Karpas-422 (cell line): ENCODE measurements at regions not wholly inside any gene's neighbourhood (a gene's known extent, or its start where the extent isn't known, plus 50 kb on each side); places are given as distances from the start of the nearest gene placed in this dataset.

Experiments used
- DNase-seq: peaks from one replicate; pipeline ENCODE4 v3.0.0-alpha.2; 2015
- H2AFZ ChIP-seq: fragments of 200-600 bp; sonication (generic); 2 replicates; pipeline ENCODE4 v1.6.1; 2014; ENCODE audit warnings: antibody characterized with exemption, low read length, mixed read lengths
- H3K27ac ChIP-seq: fragments of 200-600 bp; sonication (generic); 2 replicates; pipeline ENCODE4 v1.5.1; 2014; ENCODE audit warnings: mild to moderate bottlenecking, low read length, moderate library complexity
- H3K27me3 ChIP-seq: fragments of 200-600 bp; sonication (generic); 2 replicates; pipeline ENCODE4 v1.6.1; 2014; ENCODE audit warnings: low read length, mixed read lengths
- H3K36me3 ChIP-seq: fragments of 200-600 bp; sonication (generic); 2 replicates; pipeline ENCODE4 v1.6.1; 2014; ENCODE audit warnings: low read length, mixed read lengths; ENCODE audit not compliant: insufficient read depth
- H3K4me1 ChIP-seq: fragments of 200-600 bp; sonication (generic); 2 replicates; pipeline ENCODE4 v1.6.1; 2014; ENCODE audit warnings: mild to moderate bottlenecking, low read length, mixed read lengths
- H3K4me2 ChIP-seq: fragments of 200-600 bp; sonication (generic); 2 replicates; pipeline ENCODE4 v1.6.1; 2014; ENCODE audit warnings: low read length, low read depth, mild to moderate bottlenecking; ENCODE audit not compliant: poor library complexity, severe bottlenecking
- H3K4me3 ChIP-seq: fragments of 200-600 bp; sonication (generic); 2 replicates; pipeline ENCODE4 v1.5.1; 2014; ENCODE audit warnings: mild to moderate bottlenecking, antibody characterized with exemption, low read length, mixed read lengths
- H3K79me2 ChIP-seq: fragments of 200-600 bp; sonication (generic); 2 replicates; pipeline ENCODE4 v1.6.1; 2014; ENCODE audit warnings: mild to moderate bottlenecking, low read length, mixed read lengths
- H3K9ac ChIP-seq: fragments of 200-600 bp; sonication (generic); 2 replicates; pipeline ENCODE4 v1.6.0; 2014; ENCODE audit warnings: low read length
- H3K9me2 ChIP-seq: fragments of 200-600 bp; sonication (generic), shearing (Covaris generic); replicated peaks from 2 replicates; pipeline ENCODE4 v1.6.0; 2014; ENCODE audit warnings: mild to moderate bottlenecking, low read length, moderate library complexity; ENCODE audit not compliant: insufficient read depth
- H3K9me3 ChIP-seq: fragments of 300-700, 200-600 bp; sonication (generic); 2 replicates; pipeline ENCODE4 v1.6.1; 2014; ENCODE audit warnings: low read length, mixed read lengths
- H4K20me1 ChIP-seq: fragments of 200-600 bp; sonication (generic); 2 replicates; pipeline ENCODE4 v1.6.1; 2014; ENCODE audit warnings: mild to moderate bottlenecking, antibody characterized with exemption, low read length, low read depth; ENCODE audit not compliant: insufficient read depth

GRCh38 chrX:104334971-104335370, 80.2 kb upstream of the ESX1 start:
- Histone ChIP-seq H3K4me3 (no peak overlapping the region), H3K36me3 (no peaks in the 10 kb centered on the region), H3K9me3 (no peaks in the 10 kb centered on the region), H3K9me2 (no peaks in the 10 kb centered on the region), H4K20me1 (no peaks in the 10 kb centered on the region), H3K27ac (no peak overlapping the region), H3K4me1 (no peaks in the 10 kb centered on the region), H3K27me3 (no peaks in the 10 kb centered on the region), H3K4me2 (no peak overlapping the region), H2AFZ (no peak overlapping the region), H3K9ac (no peak overlapping the region), H3K79me2 (no peaks in the 10 kb centered on the region)
- DNase-seq: no peak

GRCh38 chrX:104330966-104331365, 76.2 kb upstream of the ESX1 start:
- no peaks in the 10 kb centered on the region for H3K9me2 ChIP-seq
- no peak overlapping the region for H2AFZ ChIP-seq
- H3K79me2 ChIP-seq: no peaks in the 10 kb centered on the region
- H3K4me2 ChIP-seq: no peak overlapping the region
- H3K27me3 ChIP-seq: no peaks in the 10 kb centered on the region
- no peak overlapping the region for H3K4me3 ChIP-seq
- no peak for DNase-seq
- no peak overlapping the region for H3K9ac ChIP-seq
- no peaks in the 10 kb centered on the region for H4K20me1 ChIP-seq
- no peak overlapping the region for H3K27ac ChIP-seq
- H3K9me3 ChIP-seq: no peaks in the 10 kb centered on the region
- H3K4me1 ChIP-seq: no peaks in the 10 kb centered on the region
- no peaks in the 10 kb centered on the region for H3K36me3 ChIP-seq

DNA sequence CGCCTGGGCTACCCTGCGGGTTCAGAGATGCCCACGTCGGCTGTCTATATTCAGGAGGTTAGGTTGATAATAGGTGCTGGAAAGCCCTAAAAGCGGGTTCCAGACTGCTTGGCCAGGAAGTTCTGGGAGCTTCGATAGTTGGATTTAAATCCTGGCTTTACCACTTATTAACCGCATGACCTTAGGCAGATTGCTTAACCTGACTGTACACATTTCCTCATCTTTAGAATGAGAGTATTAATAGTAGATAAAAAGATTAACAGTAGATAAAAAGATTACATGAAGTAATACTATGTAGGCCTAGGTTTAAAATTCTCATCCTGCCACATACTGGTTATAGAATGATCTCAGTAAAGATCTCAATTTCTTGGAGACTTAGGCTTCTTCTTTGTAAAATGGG, 75.0 kb upstream of the ESX1 start:
- Histone ChIP-seq H3K9me2 (no peaks in the 10 kb centered on the region), H3K4me3 (no peak overlapping the region), H2AFZ (no peak overlapping the region), H3K79me2 (no peaks in the 10 kb centered on the region), H3K4me2 (no peak overlapping the region), H3K27ac (no peak overlapping the region), H3K27me3 (no peaks in the 10 kb centered on the region), H3K36me3 (no peaks in the 10 kb centered on the region), H3K9ac (no peak overlapping the region), H3K4me1 (no peaks in the 10 kb centered on the region), H4K20me1 (no peaks in the 10 kb centered on the region), H3K9me3 (no peaks in the 10 kb centered on the region)
- no peak for DNase-seq

DNA sequence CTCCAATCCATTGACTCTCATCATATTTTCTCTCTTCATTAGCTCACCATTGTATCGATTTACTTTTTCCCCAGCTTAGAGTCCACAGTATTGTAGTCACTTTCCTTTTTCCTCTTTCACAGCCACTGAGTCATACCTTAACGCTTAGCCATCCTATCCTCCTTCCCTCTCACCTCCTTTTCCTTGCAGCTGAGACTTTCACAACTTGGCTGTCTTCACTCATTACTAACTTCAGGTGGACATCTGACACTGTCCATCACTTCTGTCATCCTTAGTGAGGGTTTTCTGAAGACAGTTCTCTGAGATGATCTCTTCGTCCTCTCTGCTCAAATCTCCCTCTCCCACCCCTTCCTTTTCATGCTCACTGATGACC, 70.5 kb upstream of the ESX1 start:
- Histone ChIP-seq H3K9me3 (no peaks in the 10 kb centered on the region), H3K36me3 (no peaks in the 10 kb centered on the region), H3K27me3 (no peaks in the 10 kb centered on the region), H3K4me2 (no peak overlapping the region), H3K9me2 (no peaks in the 10 kb centered on the region), H3K27ac (no peak overlapping the region), H3K79me2 (no peaks in the 10 kb centered on the region), H3K4me1 (no peaks in the 10 kb centered on the region), H4K20me1 (no peaks in the 10 kb centered on the region), H3K4me3 (no peak overlapping the region), H2AFZ (no peak overlapping the region), H3K9ac (no peak overlapping the region)
- no peak for DNase-seq

DNA sequence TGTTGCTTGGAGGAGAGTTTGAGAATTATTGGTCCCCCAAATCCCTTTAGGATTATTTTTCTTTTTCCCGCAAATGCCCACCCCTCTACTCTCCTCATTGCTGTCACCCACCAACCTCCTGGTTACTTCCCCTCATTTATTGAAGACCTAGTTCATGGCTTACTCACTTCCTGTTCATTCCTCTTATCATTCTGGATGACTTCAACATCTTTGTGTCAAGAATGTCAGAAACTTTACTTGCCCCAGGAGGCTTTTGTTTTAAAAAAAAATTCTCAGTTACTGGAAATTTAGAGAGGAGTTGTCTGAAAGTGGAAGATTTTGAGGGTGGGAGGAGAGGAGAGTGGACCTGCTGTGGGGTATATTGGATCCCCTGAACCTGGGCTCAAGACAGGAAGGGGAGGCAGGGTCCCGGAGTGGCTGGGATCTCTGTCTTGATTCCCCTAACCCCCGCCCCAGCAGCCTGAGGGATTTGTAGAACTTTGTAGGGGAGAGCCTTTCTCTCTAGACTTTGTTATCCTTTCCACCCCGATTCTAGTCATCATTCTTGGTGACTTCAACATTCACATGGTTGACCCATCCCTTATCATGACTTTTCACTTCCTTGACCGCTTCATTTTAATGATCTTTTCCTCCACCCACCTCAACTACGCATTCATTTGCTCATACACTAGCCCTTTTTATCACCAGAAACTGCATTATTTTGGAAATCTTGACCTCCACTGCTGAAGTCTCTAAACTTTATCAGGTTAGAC, 69.9 kb upstream of the ESX1 start:
- no peaks in the 10 kb centered on the region for H3K27me3 ChIP-seq
- H3K27ac ChIP-seq: no peak overlapping the region
- H3K4me2 ChIP-seq: no peak overlapping the region
- no peaks in the 10 kb centered on the region for H3K36me3 ChIP-seq
- H3K9ac ChIP-seq: no peak overlapping the region
- H3K9me3 ChIP-seq: no peaks in the 10 kb centered on the region
- no peaks in the 10 kb centered on the region for H3K9me2 ChIP-seq
- no peak overlapping the region for H2AFZ ChIP-seq
- no peaks in the 10 kb centered on the region for H3K4me1 ChIP-seq
- H3K4me3 ChIP-seq: no peak overlapping the region
- DNase-seq: no peak
- H3K79me2 ChIP-seq: no peaks in the 10 kb centered on the region
- no peaks in the 10 kb centered on the region for H4K20me1 ChIP-seq

DNA sequence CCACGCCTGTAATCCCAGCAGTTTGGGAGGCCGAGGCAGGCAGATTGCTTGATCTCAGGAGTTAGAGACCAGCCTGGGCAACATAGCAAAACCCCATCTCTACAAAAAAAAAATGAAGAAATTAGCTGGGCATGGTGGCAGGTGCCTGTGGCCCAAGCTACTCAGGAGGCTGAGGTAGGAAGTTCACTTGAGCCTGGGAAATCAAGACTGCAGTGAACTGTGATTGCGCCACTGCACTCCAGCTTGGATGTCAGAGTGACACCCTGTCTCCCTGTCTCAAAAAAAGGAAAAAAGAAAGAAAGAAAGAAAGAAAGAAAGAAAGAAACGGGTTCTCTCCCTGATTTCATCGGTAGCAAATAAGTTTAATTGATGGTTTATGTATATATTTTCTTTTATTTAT, 64.6 kb upstream of the ESX1 start:
- Histone ChIP-seq H3K27ac (no peak overlapping the region), H3K36me3 (no peaks in the 10 kb centered on the region), H3K9ac (no peak overlapping the region), H3K9me2 (no peaks in the 10 kb centered on the region), H3K79me2 (no peaks in the 10 kb centered on the region), H4K20me1 (no peaks in the 10 kb centered on the region), H3K4me1 (no peaks in the 10 kb centered on the region), H3K9me3 (no peaks in the 10 kb centered on the region), H2AFZ (no peak overlapping the region), H3K4me2 (no peak overlapping the region), H3K27me3 (no peaks in the 10 kb centered on the region), H3K4me3 (no peak overlapping the region)
- DNase-seq: no peak

- no peak overlapping the region for H3K4me2 ChIP-seq
- no peaks in the 10 kb centered on the region for H3K4me1 ChIP-seq
- H3K36me3 ChIP-seq: no peaks in the 10 kb centered on the region
- DNase-seq: no peak
- H3K79me2 ChIP-seq: no peaks in the 10 kb centered on the region
- no peaks in the 10 kb centered on the region for H3K27me3 ChIP-seq
- H3K9me2 ChIP-seq: no peaks in the 10 kb centered on the region
- H3K27ac ChIP-seq: no peak overlapping the region
- H3K4me3 ChIP-seq: no peak overlapping the region
- no peak overlapping the region for H3K9ac ChIP-seq
- no peak overlapping the region for H2AFZ ChIP-seq
- H4K20me1 ChIP-seq: no peaks in the 10 kb centered on the region
- no peaks in the 10 kb centered on the region for H3K9me3 ChIP-seq
Measured at GRCh38 chrX:104318330-104319009, 63.7 kb upstream of the ESX1 start.

- Histone ChIP-seq H3K27ac (no peak overlapping the region), H3K4me3 (no peak overlapping the region), H4K20me1 (no peaks in the 10 kb centered on the region), H3K36me3 (no peaks in the 10 kb centered on the region), H3K27me3 (no peaks in the 10 kb centered on the region), H3K9ac (no peak overlapping the region), H3K79me2 (no peaks in the 10 kb centered on the region), H2AFZ (no peak overlapping the region), H3K9me3 (no peaks in the 10 kb centered on the region), H3K9me2 (no peaks in the 10 kb centered on the region), H3K4me2 (no peak overlapping the region), H3K4me1 (no peaks in the 10 kb centered on the region)
- no peak for DNase-seq
Measured at GRCh38 chrX:104316739-104317138, 62.0 kb upstream of the ESX1 start.
